ENCODE measurements at regions not wholly inside any gene's neighbourhood (a gene's known extent, or its start where the extent isn't known, plus 50 kb on each side); places are given as distances from the start of the nearest gene placed in this dataset.

GRCh38 chr15:35307026-35307425, 221.9 kb upstream of the NANOGP8 start:
- H4K20me1 ChIP-seq (replicated peaks; ENCODE audit: control insufficient read depth, extremely low read depth, insufficient read depth, low read length): no peaks in the 10 kb centered on the region
- intact Hi-C loops (cut with micrococcal nuclease) (loop anchor here (5.0 to 10.0 kb wide), 6 partner anchors 135 to 1790 kb away; partner anchors contain the start of gene ZNF770), dilution Hi-C loops (cut with MboI; ENCODE audit: extremely low pct_ligation_motif_present, low sequenced_read_pairs) (no loop called here)
- H3K9ac ChIP-seq (replicated peaks; ENCODE audit: extremely low read depth, insufficient read depth, low read length): peak overlapping the region; percentile 88
- BruUV-seq (replicated peaks): no TSS peak
- peak overlapping the region; percentile 77 for H2AFZ ChIP-seq (ENCODE audit: low read depth, low read length)
- CTCF ChIA-PET: interaction anchor here (2.0 to 10.3 kb wide), 2 partner anchors 18 to 137 kb away, joined by 15 to 82 read pairs; no protein-coding TSS in a partner anchor
- H3K4me2 ChIP-seq (ENCODE audit: insufficient read depth, low read length): peak overlapping the region; percentile 83
- H3K4me1 ChIP-seq (ENCODE audit: control insufficient read depth, extremely low read depth, insufficient read depth, low read length): peaks cover 60% of the 10 kb centered on the region
- H3K27ac ChIP-seq (ENCODE audit: insufficient read depth, low read depth, low read length): peak overlapping the region; percentile 99
- POLR2A ChIA-PET: no interaction called here
- FAIRE-seq (no peak), DNase-seq (ENCODE audit: low read depth, low spot score) (no peak)
- H3K79me2 ChIP-seq (ENCODE audit: control insufficient read depth, insufficient read depth, low read length): no peaks in the 10 kb centered on the region
- TF ChIP-seq FOS (IDR thresholded peaks at IDR 0.05; ENCODE audit: borderline replicate concordance, insufficient read depth, low read length) (no peak), POLR2A (IDR thresholded peaks at IDR 0.05; ENCODE audit: low read depth, low read length) (no peak), MYC (IDR thresholded peaks at IDR 0.05; ENCODE audit: low read depth, low read length) (no peak), GATA2 (IDR thresholded peaks at IDR 0.05; ENCODE audit: insufficient read depth, insufficient read length, low read depth, low read length) (no peak), MAX (IDR thresholded peaks at IDR 0.05; ENCODE audit: insufficient read depth, insufficient read length) (no peak), POLR2AphosphoS5 (IDR thresholded peaks at IDR 0.05; ENCODE audit: insufficient read depth, low read depth, low read length) (no peak)
- no peaks in the 10 kb centered on the region for H3K9me3 ChIP-seq (replicated peaks; ENCODE audit: control insufficient read depth, insufficient read depth, low read length)
- H3K36me3 ChIP-seq (ENCODE audit: control insufficient read depth in 2 of 2, extremely low read depth in 1 of 2, insufficient read depth in 2 of 2, low read length in 2 of 2): no peaks in the 10 kb centered on the region
- no peaks in the 10 kb centered on the region for H3K27me3 ChIP-seq (ENCODE audit: control insufficient read depth in 2 of 2, insufficient read depth in 2 of 2, low read length in 2 of 2)
- no peaks in the 10 kb centered on the region for H3K9me1 ChIP-seq (replicated peaks; ENCODE audit: control insufficient read depth, extremely low read depth, insufficient read depth, low read length)
- no peak overlapping the region for H3K4me3 ChIP-seq (replicated peaks in 1 of 3; ENCODE audit: insufficient read depth in 1 of 3, low read depth in 1 of 3, low read length in 3 of 3)

- H4K20me1 ChIP-seq (replicated peaks; ENCODE audit: control insufficient read depth, extremely low read depth, insufficient read depth, low read length): no peaks in the 10 kb centered on the region
- no peaks in the 10 kb centered on the region for H3K36me3 ChIP-seq (ENCODE audit: control insufficient read depth in 2 of 2, extremely low read depth in 1 of 2, insufficient read depth in 2 of 2, low read length in 2 of 2)
- no peaks in the 10 kb centered on the region for H3K27me3 ChIP-seq (ENCODE audit: control insufficient read depth in 2 of 2, insufficient read depth in 2 of 2, low read length in 2 of 2)
- H2AFZ ChIP-seq (ENCODE audit: low read depth, low read length): peak overlapping the region; percentile 77
- no peaks in the 10 kb centered on the region for H3K9me1 ChIP-seq (replicated peaks; ENCODE audit: control insufficient read depth, extremely low read depth, insufficient read depth, low read length)
- intact Hi-C loops (cut with micrococcal nuclease) (loop anchor here (1.0 to 10.0 kb wide), 8 partner anchors 13 to 1791 kb away; partner anchors contain the start of gene ZNF770), dilution Hi-C loops (cut with MboI; ENCODE audit: extremely low pct_ligation_motif_present, low sequenced_read_pairs) (no loop called here)
- H3K4me2 ChIP-seq (ENCODE audit: insufficient read depth, low read length): peak overlapping the region; percentile 83
- FAIRE-seq (peak; percentile 80), DNase-seq (ENCODE audit: low read depth, low spot score) (peak; percentile 83)
- TF ChIP-seq EZH2 (IDR thresholded peaks at IDR 0.05; ENCODE audit: borderline replicate concordance, low read depth, low read length, severe bottlenecking) (no peak), FOS (IDR thresholded peaks at IDR 0.05; ENCODE audit: borderline replicate concordance, insufficient read depth, low read length) (peak; percentile 61), CTCF (IDR thresholded peaks at IDR 0.05; ENCODE audit: extremely low read depth in 1 of 2, insufficient read depth in 1 of 2, low read depth in 1 of 2, low read length in 2 of 2) (no peak), POLR2AphosphoS5 (IDR thresholded peaks at IDR 0.05; ENCODE audit: insufficient read depth, low read depth, low read length) (no peak), GATA2 (IDR thresholded peaks at IDR 0.05; ENCODE audit: insufficient read depth, insufficient read length, low read depth, low read length) (no peak), JUN (IDR thresholded peaks at IDR 0.05; ENCODE audit: borderline replicate concordance, insufficient read depth, insufficient read length, low read depth) (peak; percentile 0), MAX (IDR thresholded peaks at IDR 0.05; ENCODE audit: insufficient read depth, insufficient read length) (peak; percentile 81), POLR2A (IDR thresholded peaks at IDR 0.05; ENCODE audit: low read depth, low read length) (no peak), MYC (IDR thresholded peaks at IDR 0.05; ENCODE audit: low read depth, low read length) (no peak)
- no peaks in the 10 kb centered on the region for H3K9me3 ChIP-seq (replicated peaks; ENCODE audit: control insufficient read depth, insufficient read depth, low read length)
- peak overlapping the region; percentile 88 for H3K9ac ChIP-seq (replicated peaks; ENCODE audit: extremely low read depth, insufficient read depth, low read length)
- H3K79me2 ChIP-seq (ENCODE audit: control insufficient read depth, insufficient read depth, low read length): no peaks in the 10 kb centered on the region
- peak overlapping the region in 1 of 3 experiments; percentile 12 for H3K4me3 ChIP-seq (replicated peaks in 1 of 3; ENCODE audit: insufficient read depth in 1 of 3, low read depth in 1 of 3, low read length in 3 of 3)
- peak overlapping the region; percentile 99 for H3K27ac ChIP-seq (ENCODE audit: insufficient read depth, low read depth, low read length)
- TSS peak; percentile 23 for BruUV-seq (replicated peaks)
- ChIA-PET CTCF (interaction anchor here (0.6 to 10.3 kb wide), 6 partner anchors 13 to 141 kb away, joined by 3 to 82 read pairs (median 10); no protein-coding TSS in a partner anchor), POLR2A (interaction anchor here (0.7 to 1.0 kb wide), 2 partner anchors 121 to 143 kb away, joined by 3 read pairs; no protein-coding TSS in a partner anchor)
- H3K4me1 ChIP-seq (ENCODE audit: control insufficient read depth, extremely low read depth, insufficient read depth, low read length): peaks cover 60% of the 10 kb centered on the region
Observed at GRCh38 chr15:35306361-35306981, 221.4 kb upstream of the NANOGP8 start.

Measured in endothelial cell of umbilical vein (primary cell).